ENCODE measurements at regions not wholly inside any gene's neighbourhood (a gene's known extent, or its start where the extent isn't known, plus 50 kb on each side); places are given as distances from the start of the nearest gene placed in this dataset.

- Mint-ChIP-seq H3K27ac (ENCODE audit: unreplicated experiment) (no peak overlapping the region), H3K9me3 (ENCODE audit: unreplicated experiment) (no peaks in the 10 kb centered on the region), H3K36me3 (ENCODE audit: insufficient read depth, unreplicated experiment) (no peaks in the 10 kb centered on the region), H3K27me3 (ENCODE audit: insufficient read depth, unreplicated experiment) (no peaks in the 10 kb centered on the region), H3K4me1 (ENCODE audit: low read depth, unreplicated experiment) (peaks cover 27% of the 10 kb centered on the region), H3K4me3 (ENCODE audit: unreplicated experiment) (no peak overlapping the region)
- TF ChIP-seq CTCF (IDR thresholded peaks at IDR 0.05; ENCODE audit: insufficient read depth in 1 of 2, low read depth in 1 of 2, low read length in 1 of 2, severe bottlenecking in 1 of 2, unreplicated experiment in 1 of 2): no peak
- Histone ChIP-seq H3K9me3 (no peaks in the 10 kb centered on the region), H3K27me3 (replicated peaks; ENCODE audit: control insufficient read depth, insufficient read depth, low read length) (no peaks in the 10 kb centered on the region), H3K36me3 (ENCODE audit: control insufficient read depth, insufficient read depth, low read length) (no peaks in the 10 kb centered on the region), H3K4me3 (ENCODE audit: low read depth, low read length) (no peak overlapping the region), H3K4me1 (peaks cover 16% of the 10 kb centered on the region)
- POLR2A ChIA-PET: no interaction called here
- intact Hi-C loops (cut with micrococcal nuclease; ENCODE audit: unreplicated experiment): no loop called here
- no TSS peak for BruUV-seq (replicated peaks)
- CTCF ChIA-PET: no interaction called here
- DNase-seq: no peak
These were observed 547.8 kb upstream of the CITED2 start for GRCh38 chr6:139922236-139922635.

GRCh38 chr6:139920776-139921100, 546.3 kb upstream of the CITED2 start:
- DNase-seq: no peak
- Histone ChIP-seq H3K9me3 (no peaks in the 10 kb centered on the region), H3K27me3 (replicated peaks; ENCODE audit: control insufficient read depth, insufficient read depth, low read length) (no peaks in the 10 kb centered on the region), H3K4me3 (ENCODE audit: low read depth, low read length) (no peak overlapping the region), H3K36me3 (ENCODE audit: control insufficient read depth, insufficient read depth, low read length) (no peaks in the 10 kb centered on the region), H3K4me1 (peaks cover 6% of the 10 kb centered on the region)
- POLR2A ChIA-PET: no interaction called here
- BruUV-seq (replicated peaks): no TSS peak
- no peak for TF ChIP-seq CTCF (IDR thresholded peaks at IDR 0.05; ENCODE audit: insufficient read depth in 1 of 2, low read depth in 1 of 2, low read length in 1 of 2, severe bottlenecking in 1 of 2, unreplicated experiment in 1 of 2)
- H3K4me3 Mint-ChIP-seq (ENCODE audit: unreplicated experiment): no peak overlapping the region
- intact Hi-C loops (cut with micrococcal nuclease; ENCODE audit: unreplicated experiment): no loop called here
- H3K36me3 Mint-ChIP-seq (ENCODE audit: insufficient read depth, unreplicated experiment): no peaks in the 10 kb centered on the region
- no peaks in the 10 kb centered on the region for H3K9me3 Mint-ChIP-seq (ENCODE audit: unreplicated experiment)
- H3K27ac Mint-ChIP-seq (ENCODE audit: unreplicated experiment): no peak overlapping the region
- CTCF ChIA-PET: no interaction called here
- no peaks in the 10 kb centered on the region for H3K27me3 Mint-ChIP-seq (ENCODE audit: insufficient read depth, unreplicated experiment)
- H3K4me1 Mint-ChIP-seq (ENCODE audit: low read depth, unreplicated experiment): peaks cover 18% of the 10 kb centered on the region

GRCh38 chr6:139920027-139920775, 545.8 kb upstream of the CITED2 start:
- H3K9me3 ChIP-seq: no peaks in the 10 kb centered on the region
- H3K36me3 Mint-ChIP-seq (ENCODE audit: insufficient read depth, unreplicated experiment): no peaks in the 10 kb centered on the region
- ChIA-PET POLR2A (no interaction called here), CTCF (interaction anchor here (0.7 kb wide), 1 partner anchor 67 kb away, joined by 4 read pairs; no protein-coding TSS in a partner anchor)
- intact Hi-C loops (cut with micrococcal nuclease; ENCODE audit: unreplicated experiment): no loop called here
- no peaks in the 10 kb centered on the region for H3K36me3 ChIP-seq (ENCODE audit: control insufficient read depth, insufficient read depth, low read length)
- H3K4me3 Mint-ChIP-seq (ENCODE audit: unreplicated experiment): no peak overlapping the region
- H3K27me3 ChIP-seq (replicated peaks; ENCODE audit: control insufficient read depth, insufficient read depth, low read length): no peaks in the 10 kb centered on the region
- no peak overlapping the region for H3K27ac Mint-ChIP-seq (ENCODE audit: unreplicated experiment)
- no TSS peak for BruUV-seq (replicated peaks)
- H3K9me3 Mint-ChIP-seq (ENCODE audit: unreplicated experiment): no peaks in the 10 kb centered on the region
- no peak overlapping the region for H3K4me3 ChIP-seq (ENCODE audit: low read depth, low read length)
- H3K27me3 Mint-ChIP-seq (ENCODE audit: insufficient read depth, unreplicated experiment): no peaks in the 10 kb centered on the region
- peaks cover 12% of the 10 kb centered on the region for H3K4me1 Mint-ChIP-seq (ENCODE audit: low read depth, unreplicated experiment)
- no peak for TF ChIP-seq CTCF (IDR thresholded peaks at IDR 0.05; ENCODE audit: insufficient read depth in 1 of 2, low read depth in 1 of 2, low read length in 1 of 2, severe bottlenecking in 1 of 2, unreplicated experiment in 1 of 2)
- peaks cover under 1% of the 10 kb centered on the region; the same call in 1 of the 2 replicates for H3K4me1 ChIP-seq
- no peak for DNase-seq
